HG02852 (cell line): ENCODE measurements at regions not wholly inside any gene's neighbourhood (a gene's known extent, or its start where the extent isn't known, plus 50 kb on each side); places are given as distances from the start of the nearest gene placed in this dataset.

ENCODE experiments used
- ATAC-seq: cut with Tn5 transposase; IDR thresholded peaks from one replicate; pipeline ENCODE4 v1.9.1; 2021; ENCODE audit warnings: mild to moderate bottlenecking, moderate library complexity; ENCODE audit not compliant: unreplicated experiment

DNA sequence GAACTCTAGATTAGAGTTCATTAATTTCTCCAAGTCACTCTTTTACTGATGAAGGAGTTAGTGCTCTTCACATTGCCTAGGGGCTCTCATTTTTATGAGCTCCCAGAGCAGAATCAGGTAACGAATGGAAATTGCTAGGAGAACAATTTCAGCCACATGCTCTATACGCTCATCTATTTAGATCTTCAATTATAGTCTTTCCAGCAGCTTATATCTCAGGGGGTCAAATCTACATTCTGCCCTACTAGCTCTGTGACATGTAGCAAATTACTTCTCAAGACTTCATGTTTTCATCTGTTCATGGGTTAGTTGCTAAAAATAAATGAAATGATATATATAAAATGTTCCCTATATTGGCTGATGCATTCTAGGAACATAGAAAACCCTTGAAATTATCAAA lies 183.6 kb downstream of the PLPP3 start:
- ATAC-seq, result no peak

DNA sequence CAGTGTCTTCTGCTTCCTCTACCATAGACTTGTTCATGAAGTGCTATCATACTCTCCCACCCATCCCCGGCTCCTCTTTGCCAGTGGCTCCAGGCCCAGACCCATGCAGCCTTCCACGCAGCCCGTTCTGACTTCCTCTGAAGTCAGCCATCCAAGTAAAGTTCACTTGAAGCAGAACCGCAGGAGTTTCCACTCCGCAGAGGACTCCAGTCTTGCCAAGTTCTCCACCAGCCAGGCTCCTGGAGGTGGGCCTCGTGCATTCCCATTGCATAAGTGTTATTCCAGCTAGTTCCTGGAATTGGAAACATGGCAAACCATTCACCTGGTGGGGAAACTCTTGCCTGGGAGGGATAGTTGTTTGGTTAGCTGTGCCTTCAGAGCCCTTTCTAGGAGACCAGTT lies 185.1 kb downstream of the PLPP3 start:
- ATAC-seq, result no peak

DNA sequence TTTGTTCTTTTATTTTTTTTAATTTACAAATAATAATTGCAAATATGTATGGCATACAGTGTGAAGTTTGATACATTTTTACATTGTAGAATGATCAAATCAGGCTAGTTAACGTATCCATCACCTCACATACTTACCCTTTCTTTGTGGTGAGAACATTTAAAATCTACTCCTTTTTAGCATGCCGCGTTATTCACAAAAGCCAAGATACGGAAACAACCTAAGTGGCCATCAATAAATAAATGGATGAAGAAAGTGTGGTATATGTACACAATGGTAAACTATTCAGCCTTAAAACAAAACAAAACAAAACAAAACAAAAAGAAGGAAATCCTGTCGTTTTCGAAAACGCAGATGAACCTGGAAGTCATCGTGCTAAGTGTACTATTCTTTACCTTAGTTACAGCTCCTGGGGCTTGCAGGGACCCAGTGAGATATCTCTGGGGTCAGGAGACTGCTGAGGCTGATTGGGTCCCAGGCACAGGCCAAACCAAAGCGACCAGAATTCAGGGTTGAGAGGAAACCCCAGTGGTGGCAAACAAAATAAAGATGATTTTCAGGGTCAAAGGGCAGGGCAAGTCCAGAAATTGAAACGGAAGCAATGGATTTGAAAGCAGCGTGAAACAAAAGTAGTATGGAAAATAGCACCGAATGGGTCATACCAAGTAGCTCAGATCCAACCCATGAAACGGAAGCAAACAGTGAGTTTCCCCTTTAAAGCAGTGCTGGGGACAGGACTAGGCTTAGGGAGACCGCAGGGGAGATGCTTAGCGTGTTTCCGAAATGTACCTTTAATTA lies 188.2 kb downstream of the PLPP3 start:
- ATAC-seq, result no peak

DNA sequence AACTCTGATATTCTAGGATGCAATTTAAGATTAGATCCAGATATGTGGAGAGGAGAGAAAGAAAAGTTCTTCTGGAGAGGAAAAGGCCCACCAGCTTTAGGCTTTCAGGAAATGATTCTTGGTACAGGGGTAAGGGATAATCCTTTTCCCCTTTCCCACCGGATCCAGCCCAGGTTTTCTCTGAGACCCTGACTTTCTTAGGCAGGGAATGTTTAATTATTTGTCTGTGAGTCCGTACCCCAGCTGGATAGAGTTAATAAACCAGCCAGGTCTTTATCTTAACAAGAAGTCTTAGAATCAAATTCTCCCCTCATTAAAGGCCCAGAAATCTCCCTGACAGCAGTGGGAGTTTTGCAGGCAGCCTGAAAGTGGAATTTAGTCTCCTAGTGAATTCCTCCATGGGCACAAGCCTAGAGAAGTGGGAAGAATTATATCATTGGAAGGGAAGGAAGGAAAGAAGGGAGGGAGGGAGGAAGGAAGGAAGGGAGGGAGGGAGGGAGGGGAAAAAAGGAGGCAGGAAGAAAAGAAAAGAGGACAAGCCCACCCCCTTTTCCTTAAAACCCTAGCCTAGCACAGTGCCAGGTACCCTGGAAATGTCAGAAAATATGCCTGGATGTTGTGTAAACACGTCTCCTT lies 189.0 kb downstream of the PLPP3 start:
- no peak for ATAC-seq

DNA sequence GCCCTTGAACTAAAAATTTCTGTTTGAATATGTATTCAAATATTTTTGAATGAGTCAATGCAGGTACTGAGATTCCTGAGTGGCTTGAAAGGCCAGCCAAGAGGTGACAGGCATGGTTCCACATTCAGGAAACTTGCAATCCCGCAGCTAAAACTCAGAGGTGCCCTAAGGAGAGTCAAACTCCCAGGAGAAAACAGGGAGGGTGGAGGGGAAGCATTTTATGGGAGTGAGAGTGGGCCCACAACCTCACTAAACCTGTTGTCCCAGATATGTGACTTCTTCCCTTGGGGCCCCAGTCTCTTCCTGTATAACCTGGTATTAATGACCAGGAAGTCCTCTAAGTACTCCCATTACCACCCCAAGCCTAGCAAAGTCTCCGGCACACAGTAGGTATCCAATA lies 189.6 kb downstream of the PLPP3 start:
- ATAC-seq, result no peak

DNA sequence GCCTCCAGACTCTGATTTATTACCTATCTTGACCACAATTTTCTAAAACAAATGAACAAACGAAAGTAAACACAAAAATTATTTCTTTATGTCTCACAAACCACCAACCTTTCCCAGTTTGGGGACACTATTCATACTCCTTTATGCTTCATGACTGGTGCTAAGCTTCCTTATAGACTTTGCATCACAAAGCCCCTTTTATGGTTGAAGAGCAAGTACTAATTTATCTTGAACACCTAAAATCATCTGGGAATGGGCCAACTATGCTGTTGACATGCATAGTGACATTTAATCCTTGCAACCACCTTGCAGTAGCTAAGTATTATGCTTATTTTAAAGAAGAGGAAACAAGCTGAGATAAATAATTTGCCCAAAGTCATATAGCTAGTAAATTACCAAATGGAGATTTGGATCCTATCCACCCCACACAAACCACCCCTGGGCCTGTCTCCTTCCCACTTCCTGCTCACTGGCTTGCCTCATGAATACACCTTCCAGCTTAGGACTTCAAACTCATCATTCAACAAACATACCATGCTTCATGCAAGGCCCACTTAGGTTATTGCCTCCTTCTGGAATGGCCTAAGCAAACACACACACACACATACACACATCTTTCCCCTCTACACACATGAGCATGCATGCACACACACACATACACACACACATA lies 192.2 kb downstream of the PLPP3 start:
- ATAC-seq, result no peak

DNA sequence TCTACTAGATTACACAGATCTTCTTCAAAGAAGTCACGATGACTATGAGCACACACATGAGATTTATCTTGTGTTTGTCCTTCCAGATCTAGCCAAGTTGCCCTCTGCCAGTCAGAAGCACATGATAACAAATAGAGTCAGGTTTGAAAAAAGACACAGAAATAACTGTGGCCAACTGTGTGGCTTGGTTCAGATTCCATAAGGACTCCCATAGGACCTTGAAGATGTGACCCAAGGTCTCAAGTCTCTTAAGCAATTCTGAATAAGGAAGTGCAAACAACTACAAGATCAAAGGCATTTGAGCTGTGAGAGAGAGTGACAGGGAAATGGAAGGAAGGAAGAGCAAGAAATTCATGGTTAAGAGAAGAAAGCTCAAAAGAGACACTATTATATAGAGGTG lies 194.0 kb downstream of the PLPP3 start:
- no peak for ATAC-seq

DNA sequence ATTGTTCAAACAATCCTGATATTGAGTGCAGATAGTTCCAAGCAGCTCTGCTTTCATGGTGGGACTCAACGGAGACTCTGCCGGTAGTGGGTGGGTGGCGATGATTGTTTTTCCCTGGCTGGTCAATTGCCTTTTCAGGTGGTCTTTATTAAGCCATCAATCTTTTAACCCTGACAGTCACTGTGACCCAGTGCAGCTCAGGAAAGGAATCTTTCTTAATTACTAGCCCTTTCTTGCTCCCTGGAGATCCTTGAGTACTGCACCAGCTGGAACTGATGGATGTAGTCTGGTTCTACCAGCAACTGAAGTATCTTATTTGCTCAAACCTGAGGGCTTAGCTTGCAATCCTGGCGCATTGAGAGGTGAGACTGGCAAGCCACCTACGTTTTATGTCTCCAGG lies 196.4 kb downstream of the PLPP3 start:
- no peak for ATAC-seq

DNA sequence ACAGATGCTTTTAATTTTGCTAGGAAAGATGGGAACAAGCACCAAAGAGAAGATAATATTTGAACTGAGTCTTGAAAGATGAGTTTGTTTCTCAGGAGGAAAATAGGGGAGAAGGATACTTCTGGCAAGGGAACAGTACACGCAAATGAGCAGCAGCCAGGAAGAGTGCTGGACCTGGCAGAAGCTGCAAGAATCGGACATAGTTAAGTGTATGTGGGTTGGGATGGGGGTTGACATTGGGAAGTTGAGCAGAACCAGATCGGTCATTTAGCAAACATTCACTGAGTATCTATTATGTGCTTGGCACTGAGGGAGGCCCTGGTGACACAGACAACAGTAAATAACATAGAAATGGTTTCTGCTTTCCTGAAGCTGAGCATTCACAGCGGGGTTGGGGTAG lies 198.8 kb downstream of the PLPP3 start:
- no peak for ATAC-seq

DNA sequence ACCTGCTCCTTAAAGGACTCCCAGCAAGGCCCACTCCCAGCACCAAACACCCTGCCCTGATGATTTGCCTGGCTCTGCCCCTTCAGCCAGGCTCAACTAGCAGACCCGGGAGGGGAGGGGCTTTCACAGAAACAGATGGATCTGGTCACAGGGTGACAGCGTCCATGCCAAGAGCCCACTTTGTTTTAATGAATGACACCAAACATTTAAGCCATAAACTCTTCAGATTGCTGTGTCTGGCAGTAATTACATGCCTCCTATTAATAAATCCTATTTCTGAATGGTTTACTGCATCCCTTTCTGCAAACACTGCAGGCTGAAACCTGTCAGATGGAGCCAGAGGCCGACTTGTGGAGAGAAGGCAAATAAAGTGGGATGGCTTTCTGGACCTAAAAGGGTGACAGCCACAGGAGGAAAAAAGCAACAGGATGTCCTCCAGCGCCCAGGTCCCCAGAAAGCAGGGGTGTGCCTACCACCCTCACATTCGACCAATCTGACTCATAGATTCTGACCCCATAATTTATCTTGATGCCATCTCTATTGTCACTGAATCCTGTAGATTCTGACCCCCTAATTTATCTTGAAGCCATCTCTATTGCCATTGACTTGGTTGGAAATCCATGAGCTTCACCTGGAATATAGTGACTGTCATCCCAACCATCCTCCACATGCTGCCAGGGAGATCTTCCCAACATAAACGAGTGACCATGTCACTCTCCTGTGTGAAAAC lies 200.9 kb downstream of the PLPP3 start:
- no peak for ATAC-seq

DNA sequence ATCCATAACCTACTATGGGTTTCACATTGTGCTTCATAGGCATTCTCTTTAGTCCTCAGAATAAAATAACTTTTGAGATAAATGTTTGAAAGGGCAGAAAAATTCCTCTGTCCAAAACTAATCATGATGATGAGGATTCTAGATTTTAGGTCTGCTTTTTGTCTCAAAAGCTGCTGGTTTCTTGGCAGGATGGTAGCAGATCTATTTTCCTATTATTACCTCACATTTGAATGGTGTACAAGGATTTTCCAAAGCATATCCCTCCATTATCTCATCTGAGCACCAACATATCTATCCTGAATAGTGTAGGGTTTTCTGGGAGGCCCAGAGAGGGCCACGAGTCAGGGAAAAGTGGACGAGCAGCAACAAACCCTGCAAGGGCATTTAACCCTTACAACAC lies 201.9 kb downstream of the PLPP3 start:
- ATAC-seq, result no peak

DNA sequence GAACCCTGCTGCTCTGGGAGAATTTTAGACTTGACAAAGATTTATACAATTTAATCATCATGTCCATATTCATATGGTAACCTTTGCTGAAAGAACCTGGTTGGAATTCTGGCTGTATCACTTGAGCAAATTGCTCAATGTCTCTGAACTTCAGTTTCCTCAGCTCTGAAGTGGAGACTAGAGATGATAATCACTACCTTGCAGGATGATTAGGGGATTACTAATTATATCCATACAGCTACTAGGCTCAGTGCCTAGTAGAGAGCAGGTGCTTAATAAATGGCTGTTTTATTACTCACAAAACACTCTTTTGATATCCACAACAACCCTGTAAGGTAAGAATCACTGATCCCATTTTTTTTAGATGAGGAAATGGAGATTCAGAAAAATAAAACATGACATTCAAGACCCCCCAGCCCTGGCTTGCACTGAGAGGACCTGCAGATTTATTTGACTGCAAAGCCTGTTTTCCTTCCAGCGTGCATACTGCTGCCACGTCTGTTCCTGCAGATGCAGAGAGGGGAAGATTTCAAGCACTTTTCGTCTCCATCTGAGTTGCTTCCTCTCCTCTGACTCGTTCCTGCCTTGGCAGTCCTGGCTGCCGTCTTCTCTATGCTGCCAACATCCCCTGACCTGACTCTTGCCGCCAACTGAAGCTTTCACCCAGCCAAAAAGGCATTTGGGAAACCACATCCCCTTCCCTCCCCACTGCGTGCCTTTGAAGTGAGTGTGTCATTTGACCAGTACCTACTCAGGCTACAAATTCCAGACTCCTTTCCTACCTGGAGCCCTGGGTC lies 203.0 kb downstream of the PLPP3 start:
- no peak for ATAC-seq

DNA sequence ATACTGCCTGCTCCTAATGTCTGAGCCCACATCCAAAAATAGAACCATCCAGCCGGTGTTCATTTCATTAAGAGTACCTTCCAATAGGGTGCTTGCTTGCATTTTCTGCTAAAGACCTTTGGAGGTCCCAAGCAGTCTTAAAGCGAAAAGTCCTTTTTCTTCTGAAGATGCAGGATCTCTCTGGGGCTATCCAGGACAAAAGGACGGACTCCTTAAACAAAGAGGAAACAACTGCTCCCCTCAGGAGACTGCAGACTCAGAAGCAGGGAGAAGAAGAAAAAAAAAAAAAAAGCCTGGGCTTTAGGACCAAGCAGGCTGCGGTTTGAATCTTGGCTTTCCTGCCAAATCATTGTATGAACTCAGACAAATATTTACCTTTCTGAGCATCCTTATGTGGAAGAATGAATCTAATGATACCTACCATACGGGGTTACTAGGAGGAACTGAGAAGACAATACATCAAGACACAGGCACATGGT lies 204.0 kb downstream of the PLPP3 start:
- no peak for ATAC-seq

DNA sequence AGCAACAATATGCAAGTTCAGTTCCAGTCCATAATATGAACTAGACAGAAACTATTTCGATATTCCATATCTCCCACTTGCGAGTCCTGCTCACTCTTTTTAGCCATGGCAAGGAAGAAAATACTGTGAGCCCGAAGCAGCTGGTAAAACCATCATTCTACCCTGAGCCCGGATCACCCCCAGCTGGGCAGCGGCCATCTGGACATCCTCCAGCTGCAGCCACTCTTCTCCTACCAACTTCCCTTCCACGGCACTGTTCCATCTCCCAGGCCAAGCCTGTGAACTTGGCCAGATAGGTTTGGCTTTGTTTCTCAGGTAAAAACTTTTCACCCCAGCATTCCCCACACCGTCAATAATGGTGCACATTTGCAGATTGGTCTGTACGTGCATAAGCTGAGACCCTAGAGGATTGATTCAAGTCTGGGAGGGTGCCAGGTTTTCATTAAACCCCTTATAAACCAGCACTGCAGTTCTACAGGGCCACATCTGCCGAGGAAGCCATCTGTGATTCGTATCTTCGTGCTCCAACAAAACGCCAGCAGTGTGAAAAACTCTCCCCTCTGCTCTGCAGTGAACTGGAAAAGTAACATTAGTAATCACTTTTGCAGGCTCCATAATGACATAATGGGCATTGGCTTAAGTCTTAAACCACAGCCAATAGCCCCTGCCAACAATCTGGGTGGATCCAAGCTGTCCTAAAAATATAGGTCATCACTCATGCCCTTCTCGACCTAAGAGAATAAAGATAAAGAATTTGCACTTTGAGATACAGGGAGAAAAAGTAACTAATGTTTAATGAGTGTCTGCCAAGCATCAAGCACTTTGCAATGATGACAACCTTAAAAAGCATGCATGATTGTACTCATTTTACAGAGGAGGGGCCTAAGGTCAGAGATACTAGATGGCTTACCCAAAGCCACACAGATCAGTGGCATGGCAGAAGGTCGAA lies 205.1 kb downstream of the PLPP3 start:
- no peak for ATAC-seq

DNA sequence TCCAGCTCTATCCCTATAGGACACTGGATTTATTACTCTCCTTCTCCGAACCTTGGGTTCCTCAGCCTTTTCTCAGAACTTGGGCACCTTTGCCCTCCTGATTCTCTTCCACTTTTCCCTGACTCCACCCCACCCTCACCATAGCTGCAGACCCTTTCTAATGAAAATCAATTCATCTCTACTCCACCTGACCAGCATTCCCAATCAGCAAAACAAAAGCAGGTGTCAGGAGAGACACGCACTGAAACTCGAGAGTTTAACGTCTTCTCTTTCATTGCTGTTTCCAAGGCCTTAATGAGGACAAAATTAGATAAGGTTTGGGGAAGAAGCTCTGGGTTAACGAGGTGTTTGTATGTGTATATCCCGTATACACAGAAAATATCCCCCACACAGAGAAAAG lies 208.8 kb downstream of the PLPP3 start:
- ATAC-seq, result no peak

DNA sequence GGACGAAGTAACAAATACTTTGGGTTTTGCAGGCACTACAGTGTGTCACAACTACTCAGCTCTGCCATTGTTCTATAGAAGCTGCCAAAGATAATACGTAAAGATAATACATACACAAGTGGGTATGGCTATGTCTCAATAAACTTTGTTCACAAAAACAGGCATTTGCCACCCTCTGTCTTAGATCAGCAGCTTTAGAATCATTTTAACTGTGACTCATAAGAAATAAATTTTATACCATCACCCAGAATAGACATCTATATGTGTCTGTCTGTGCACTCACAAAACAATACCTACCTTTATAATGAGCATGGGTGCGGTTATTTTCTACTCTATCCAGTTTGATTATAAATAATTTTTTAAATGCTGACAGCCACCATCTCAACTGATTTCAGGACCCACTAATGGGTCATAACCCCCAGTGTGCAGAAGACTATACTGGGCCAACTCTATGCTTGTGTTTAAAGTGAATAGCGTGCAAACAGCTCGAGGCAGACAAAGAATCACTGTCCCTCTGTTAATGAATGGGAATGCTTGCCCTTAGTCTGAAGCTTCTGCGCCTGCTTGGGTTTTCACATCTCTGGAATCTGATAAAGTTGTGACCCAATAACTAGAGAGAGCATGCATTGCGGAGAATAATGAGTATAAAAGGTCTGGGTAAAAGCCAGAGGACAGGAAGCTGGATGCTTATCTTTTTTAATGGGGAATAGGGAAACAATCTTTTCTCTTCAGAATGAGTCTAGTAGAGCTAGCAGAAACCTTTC lies 216.2 kb downstream of the PLPP3 start:
- no peak for ATAC-seq

DNA sequence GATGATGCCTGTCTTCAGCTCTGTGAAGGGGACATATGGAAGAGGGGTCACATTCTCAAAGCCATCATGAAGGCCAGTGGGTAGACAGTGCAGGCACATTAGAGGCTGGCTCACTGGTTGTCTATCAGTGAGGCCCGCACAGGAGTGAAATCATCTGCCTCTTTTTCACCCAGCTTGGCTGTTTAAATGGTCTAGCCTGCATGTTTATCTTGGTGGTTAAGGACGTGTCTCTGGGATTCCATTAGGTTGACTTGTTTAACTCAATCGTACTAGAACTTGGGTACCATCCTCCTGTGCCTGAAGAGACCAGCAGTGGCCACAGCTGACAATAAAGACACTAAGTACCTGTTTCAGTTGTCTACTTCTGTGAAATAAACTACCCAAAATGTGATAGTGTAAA lies 219.3 kb downstream of the PLPP3 start:
- ATAC-seq, result no peak

DNA sequence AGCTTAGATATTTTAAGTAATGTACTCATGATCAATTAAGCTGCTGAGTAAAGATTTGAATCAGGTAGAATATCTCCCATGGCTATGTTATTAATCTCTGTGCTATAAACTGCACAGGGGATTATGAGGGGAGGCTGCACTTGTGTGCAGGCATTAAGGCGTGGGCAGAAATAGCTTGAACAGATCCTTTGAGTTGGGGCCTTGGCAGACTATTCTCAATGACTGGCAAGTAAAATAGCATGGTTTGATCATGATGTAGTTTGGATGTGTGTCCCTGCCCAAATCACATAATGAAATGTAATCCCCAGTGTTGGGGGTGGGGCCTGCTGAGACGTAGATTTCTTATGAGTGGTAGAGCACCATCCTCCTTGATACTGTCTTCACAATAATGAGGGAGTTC lies 220.3 kb downstream of the PLPP3 start:
- no peak for ATAC-seq
